ENCODE measurements at regions not wholly inside any gene's neighbourhood (a gene's known extent, or its start where the extent isn't known, plus 50 kb on each side); places are given as distances from the start of the nearest gene placed in this dataset.

GRCh38 chr9:82188817-82189216 is 200.2 kb downstream of the SPATA31D1 start:
- no peaks in the 10 kb centered on the region for H3K36me3 ChIP-seq (ENCODE audit: insufficient read depth, low read length)
- no peaks in the 10 kb centered on the region for H4K20me1 ChIP-seq (ENCODE audit: insufficient read depth)
- no peak overlapping the region for H3K4me3 ChIP-seq (ENCODE audit: low read length)
- H3K27ac ChIP-seq (ENCODE audit: low read length) = no peak overlapping the region
- peaks cover 3% of the 10 kb centered on the region for H3F3A ChIP-seq (ENCODE audit: insufficient read depth, low read length, poor library complexity, severe bottlenecking)
- TF ChIP-seq, protein P1, sequence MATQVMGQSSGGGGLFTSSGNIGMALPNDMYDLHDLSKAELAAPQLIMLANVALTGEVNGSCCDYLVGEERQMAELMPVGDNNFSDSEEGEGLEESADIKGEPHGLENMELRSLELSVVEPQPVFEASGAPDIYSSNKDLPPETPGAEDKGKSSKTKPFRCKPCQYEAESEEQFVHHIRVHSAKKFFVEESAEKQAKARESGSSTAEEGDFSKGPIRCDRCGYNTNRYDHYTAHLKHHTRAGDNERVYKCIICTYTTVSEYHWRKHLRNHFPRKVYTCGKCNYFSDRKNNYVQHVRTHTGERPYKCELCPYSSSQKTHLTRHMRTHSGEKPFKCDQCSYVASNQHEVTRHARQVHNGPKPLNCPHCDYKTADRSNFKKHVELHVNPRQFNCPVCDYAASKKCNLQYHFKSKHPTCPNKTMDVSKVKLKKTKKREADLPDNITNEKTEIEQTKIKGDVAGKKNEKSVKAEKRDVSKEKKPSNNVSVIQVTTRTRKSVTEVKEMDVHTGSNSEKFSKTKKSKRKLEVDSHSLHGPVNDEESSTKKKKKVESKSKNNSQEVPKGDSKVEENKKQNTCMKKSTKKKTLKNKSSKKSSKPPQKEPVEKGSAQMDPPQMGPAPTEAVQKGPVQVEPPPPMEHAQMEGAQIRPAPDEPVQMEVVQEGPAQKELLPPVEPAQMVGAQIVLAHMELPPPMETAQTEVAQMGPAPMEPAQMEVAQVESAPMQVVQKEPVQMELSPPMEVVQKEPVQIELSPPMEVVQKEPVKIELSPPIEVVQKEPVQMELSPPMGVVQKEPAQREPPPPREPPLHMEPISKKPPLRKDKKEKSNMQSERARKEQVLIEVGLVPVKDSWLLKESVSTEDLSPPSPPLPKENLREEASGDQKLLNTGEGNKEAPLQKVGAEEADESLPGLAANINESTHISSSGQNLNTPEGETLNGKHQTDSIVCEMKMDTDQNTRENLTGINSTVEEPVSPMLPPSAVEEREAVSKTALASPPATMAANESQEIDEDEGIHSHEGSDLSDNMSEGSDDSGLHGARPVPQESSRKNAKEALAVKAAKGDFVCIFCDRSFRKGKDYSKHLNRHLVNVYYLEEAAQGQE (IDR thresholded peaks at IDR 0.05; ENCODE audit: borderline replicate concordance) = no peak
- TF ChIP-seq EP300 (conservative IDR thresholded peaks at IDR 0.05; ENCODE audit: poor library complexity, severe bottlenecking) (no peak), POLR2AphosphoS5 (IDR thresholded peaks at IDR 0.05) (no peak), MXI1 (conservative IDR thresholded peaks at IDR 0.05; ENCODE audit: poor library complexity, severe bottlenecking) (no peak), RAD21 (conservative IDR thresholded peaks at IDR 0.05) (no peak), EZH2 (IDR thresholded peaks at IDR 0.05; ENCODE audit: borderline replicate concordance, insufficient read depth, low read length, poor library complexity, severe bottlenecking) (no peak), TAF1 (IDR thresholded peaks at IDR 0.05; ENCODE audit: low read depth) (no peak), CTCF (IDR thresholded peaks at IDR 0.05; ENCODE audit: poor library complexity, severe bottlenecking) (no peak), SMC3 (conservative IDR thresholded peaks at IDR 0.05; ENCODE audit: poor library complexity) (no peak)
- no peak overlapping the region for H3K4me2 ChIP-seq (ENCODE audit: low read length)
- no peaks in the 10 kb centered on the region for H3K9me3 ChIP-seq (ENCODE audit: low read length)
- H3K9ac ChIP-seq (ENCODE audit: low read length) = no peak overlapping the region
- no peaks in the 10 kb centered on the region for H3K9me2 ChIP-seq (ENCODE audit: insufficient read depth, low read length)
- H3K79me2 ChIP-seq (replicated peaks; ENCODE audit: insufficient read depth, low read length) = no peaks in the 10 kb centered on the region
- H2AFZ ChIP-seq (ENCODE audit: low read depth, low read length) = no peak overlapping the region
- H3K27me3 ChIP-seq (ENCODE audit: insufficient read depth, low read depth, low read length) = no peaks in the 10 kb centered on the region

DNA sequence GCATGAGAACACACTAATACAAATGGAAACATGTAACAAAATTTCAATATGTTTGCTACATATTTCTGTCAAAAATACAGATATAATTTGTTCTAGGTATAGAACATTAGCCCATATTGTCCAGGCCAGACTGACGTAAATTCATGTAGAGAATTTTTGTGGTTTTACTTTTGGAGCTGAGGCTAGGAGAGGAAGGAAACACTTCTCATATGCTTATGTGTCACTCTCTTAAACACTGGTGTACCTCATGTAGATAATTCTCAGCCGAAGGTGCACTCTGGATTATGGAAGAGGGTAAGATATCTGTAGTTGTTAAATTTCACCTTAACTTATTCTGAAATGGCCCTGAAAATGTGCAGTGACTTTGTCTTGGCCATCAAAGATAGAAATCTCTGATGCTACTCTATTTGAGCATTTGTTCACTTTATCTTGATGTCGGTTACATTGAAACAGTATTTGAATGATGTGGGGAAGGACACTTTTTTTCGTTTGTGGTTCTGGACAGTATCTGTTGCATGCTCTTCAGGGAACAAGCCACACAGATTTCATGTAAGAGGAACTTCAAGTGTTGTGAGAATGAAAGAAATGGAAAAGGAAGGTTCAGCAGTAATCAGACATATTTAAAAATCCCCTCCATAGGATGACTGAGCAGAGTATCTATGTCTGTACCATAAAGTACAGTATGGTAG is 202.7 kb downstream of the SPATA31D1 start:
- Histone ChIP-seq H3K27me3 (ENCODE audit: insufficient read depth, low read depth, low read length) (no peaks in the 10 kb centered on the region), H3K9me2 (ENCODE audit: insufficient read depth, low read length) (no peaks in the 10 kb centered on the region), H3K4me3 (ENCODE audit: low read length) (no peak overlapping the region), H3K27ac (ENCODE audit: low read length) (no peak overlapping the region), H3K4me2 (ENCODE audit: low read length) (no peak overlapping the region), H3K79me2 (replicated peaks; ENCODE audit: insufficient read depth, low read length) (no peaks in the 10 kb centered on the region), H2AFZ (ENCODE audit: low read depth, low read length) (no peak overlapping the region), H3K36me3 (ENCODE audit: insufficient read depth, low read length) (no peaks in the 10 kb centered on the region), H3K9ac (ENCODE audit: low read length) (no peak overlapping the region), H4K20me1 (ENCODE audit: insufficient read depth) (no peaks in the 10 kb centered on the region), H3K9me3 (ENCODE audit: low read length) (no peaks in the 10 kb centered on the region), H3F3A (ENCODE audit: insufficient read depth, low read length, poor library complexity, severe bottlenecking) (no peaks in the 10 kb centered on the region)
- TF ChIP-seq RAD21 (conservative IDR thresholded peaks at IDR 0.05) (no peak), MXI1 (conservative IDR thresholded peaks at IDR 0.05; ENCODE audit: poor library complexity, severe bottlenecking) (no peak), CTCF (IDR thresholded peaks at IDR 0.05; ENCODE audit: poor library complexity, severe bottlenecking) (no peak), EP300 (conservative IDR thresholded peaks at IDR 0.05; ENCODE audit: poor library complexity, severe bottlenecking) (no peak), POLR2AphosphoS5 (IDR thresholded peaks at IDR 0.05) (no peak), TAF1 (IDR thresholded peaks at IDR 0.05; ENCODE audit: low read depth) (no peak), EZH2 (IDR thresholded peaks at IDR 0.05; ENCODE audit: borderline replicate concordance, insufficient read depth, low read length, poor library complexity, severe bottlenecking) (no peak), SMC3 (conservative IDR thresholded peaks at IDR 0.05; ENCODE audit: poor library complexity) (no peak)
- TF ChIP-seq, protein P1 (IDR thresholded peaks at IDR 0.05; ENCODE audit: borderline replicate concordance) = no peak
